Tibial nerve (tissue), 4 donors: ENCODE measurements at regions not wholly inside any gene's neighbourhood (a gene's known extent, or its start where the extent isn't known, plus 50 kb on each side); places are given as distances from the start of the nearest gene placed in this dataset.

Experiments used
- DNase-seq, 2 donors: peaks; one replicate each; pipeline ENCODE4 v3.0.0-alpha.2; 2019; ENCODE audit warnings: low spot score in 2 of 2
- H3K27ac ChIP-seq, 4 donors: fragments of 200-600 bp; sonication (generic) in 3 of 4; one replicate each; pipeline ENCODE4 v1.5.1; 2017 to 2019; ENCODE audit warnings: mild to moderate bottlenecking in 1 of 4
- H3K27me3 ChIP-seq, 2 donors: fragments of 200-600 bp; sonication (generic) in 1 of 2; one replicate each; pipeline versions ENCODE4 v1.5.1 to v1.6.0; 2017 to 2019
- H3K36me3 ChIP-seq, 3 donors: fragments of 200-600 bp; sonication (generic); one replicate each; pipeline ENCODE4 v1.5.1; 2018 to 2019
- H3K4me1 ChIP-seq, 4 donors: fragments of 200-600 bp; sonication (generic) in 3 of 4; one replicate each; pipeline ENCODE4 v1.5.1; 2017 to 2019
- H3K4me3 ChIP-seq, 4 donors: fragments of 200-600 bp; sonication (generic) in 3 of 4; one replicate each; pipeline ENCODE4 v1.5.1; 2017 to 2019; ENCODE audit warnings: mild to moderate bottlenecking in 1 of 4, moderate library complexity in 1 of 4
- H3K9me3 ChIP-seq, 4 donors: fragments of 200-600 bp; sonication (generic) in 3 of 4; one replicate each; pipeline ENCODE4 v1.5.1; 2017 to 2019
- EP300 ChIP-seq, 2 donors: sonication (generic); formaldehyde crosslinking; IDR thresholded peaks; one replicate each; pipeline ENCODE4 v1.6.1; 2017; ENCODE audit warnings: antibody characterized with exemption in 2 of 2, mild to moderate bottlenecking in 1 of 2
- POLR2A ChIP-seq, 2 donors: fragments of 450-650 bp; IDR thresholded peaks; one replicate each; pipeline ENCODE4 v1.6.1; 2017; ENCODE audit warnings: antibody characterized with exemption in 2 of 2, mild to moderate bottlenecking in 2 of 2, moderate library complexity in 2 of 2
- WGBS, 2 donors: methylation state at CpG; one replicate each; pipeline ENCODE4 v1.1.5; 2018; 5-methylcytosine and 5-hydroxymethylcytosine counted together
- TF ChIP-seq, protein P1 (sequence below), 5 experiments: fragments of 200-600 bp in 3 of 5; fragments of 450-650 bp in 2 of 5; sonication (generic) in 3 of 5; IDR thresholded peaks; one replicate each; pipeline ENCODE4 v1.5.1; 2016 to 2019; ENCODE audit warnings: antibody characterized with exemption in 5 of 5, mild to moderate bottlenecking in 3 of 5, moderate library complexity in 2 of 5

DNA sequence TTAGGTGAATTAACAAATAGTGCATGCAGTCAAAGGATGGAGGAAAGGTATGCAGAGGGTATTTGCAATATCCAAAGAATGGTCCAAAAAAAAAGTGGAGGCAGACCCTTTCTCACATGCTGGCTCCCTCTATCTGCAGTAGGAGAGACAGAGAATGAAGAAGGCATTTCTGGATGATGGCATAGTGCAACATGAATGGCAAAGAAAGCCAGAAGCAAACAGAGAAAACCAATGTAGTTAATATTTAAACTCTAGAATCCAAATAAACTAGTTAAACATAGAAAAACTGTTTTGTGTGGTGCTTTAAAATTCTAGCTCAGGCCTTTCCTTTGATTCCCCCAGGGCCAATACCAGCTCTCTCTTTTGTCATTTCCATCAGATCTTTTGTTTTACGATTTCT is 403.1 kb upstream of the WWC1 start:
- Histone ChIP-seq H3K4me3 (no peak overlapping the region), H3K4me1 (no peaks in the 10 kb centered on the region), H3K27ac (no peak overlapping the region), H3K9me3 (no peaks in the 10 kb centered on the region), H3K36me3 (no peaks in the 10 kb centered on the region), H3K27me3 (no peaks in the 10 kb centered on the region)
- TF ChIP-seq, protein P1, sequence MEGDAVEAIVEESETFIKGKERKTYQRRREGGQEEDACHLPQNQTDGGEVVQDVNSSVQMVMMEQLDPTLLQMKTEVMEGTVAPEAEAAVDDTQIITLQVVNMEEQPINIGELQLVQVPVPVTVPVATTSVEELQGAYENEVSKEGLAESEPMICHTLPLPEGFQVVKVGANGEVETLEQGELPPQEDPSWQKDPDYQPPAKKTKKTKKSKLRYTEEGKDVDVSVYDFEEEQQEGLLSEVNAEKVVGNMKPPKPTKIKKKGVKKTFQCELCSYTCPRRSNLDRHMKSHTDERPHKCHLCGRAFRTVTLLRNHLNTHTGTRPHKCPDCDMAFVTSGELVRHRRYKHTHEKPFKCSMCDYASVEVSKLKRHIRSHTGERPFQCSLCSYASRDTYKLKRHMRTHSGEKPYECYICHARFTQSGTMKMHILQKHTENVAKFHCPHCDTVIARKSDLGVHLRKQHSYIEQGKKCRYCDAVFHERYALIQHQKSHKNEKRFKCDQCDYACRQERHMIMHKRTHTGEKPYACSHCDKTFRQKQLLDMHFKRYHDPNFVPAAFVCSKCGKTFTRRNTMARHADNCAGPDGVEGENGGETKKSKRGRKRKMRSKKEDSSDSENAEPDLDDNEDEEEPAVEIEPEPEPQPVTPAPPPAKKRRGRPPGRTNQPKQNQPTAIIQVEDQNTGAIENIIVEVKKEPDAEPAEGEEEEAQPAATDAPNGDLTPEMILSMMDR (IDR thresholded peaks at IDR 0.05): no peak
- no peak for TF ChIP-seq POLR2A (IDR thresholded peaks at IDR 0.05)
- no peak for TF ChIP-seq EP300 (IDR thresholded peaks at IDR 0.05)
- no peak for DNase-seq
- WGBS, 2 donors: 47 to 67% methylated on average over 1 of the region's 1 CpG

DNA sequence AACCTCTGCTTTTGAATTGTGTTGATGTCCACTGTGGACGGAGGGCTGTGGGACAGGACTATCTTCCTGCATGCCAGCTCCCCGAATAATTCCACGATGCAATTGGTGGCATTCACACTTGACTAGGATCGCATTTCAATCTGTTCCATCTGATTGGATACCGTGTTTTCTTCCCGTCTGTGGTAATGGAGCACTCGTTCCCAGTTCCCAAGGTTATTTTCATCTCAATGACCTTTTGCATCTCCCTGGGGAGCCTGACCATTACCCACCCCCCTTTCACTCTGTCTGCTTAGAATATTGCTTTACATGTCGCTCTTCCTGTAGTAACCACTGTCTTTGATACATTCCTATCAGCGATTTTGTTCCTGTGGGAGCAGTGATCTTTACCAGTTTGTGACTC is 402.2 kb upstream of the WWC1 start:
- no peak overlapping the region for H3K4me3 ChIP-seq
- H3K9me3 ChIP-seq: no peaks in the 10 kb centered on the region
- DNase-seq: no peak
- no peak for TF ChIP-seq EP300 (IDR thresholded peaks at IDR 0.05)
- no peaks in the 10 kb centered on the region for H3K36me3 ChIP-seq
- WGBS, 2 donors: 71% methylated on average over 9 of the region's 9 CpGs
- no peak overlapping the region for H3K27ac ChIP-seq
- no peaks in the 10 kb centered on the region for H3K27me3 ChIP-seq
- H3K4me1 ChIP-seq: no peaks in the 10 kb centered on the region

DNA sequence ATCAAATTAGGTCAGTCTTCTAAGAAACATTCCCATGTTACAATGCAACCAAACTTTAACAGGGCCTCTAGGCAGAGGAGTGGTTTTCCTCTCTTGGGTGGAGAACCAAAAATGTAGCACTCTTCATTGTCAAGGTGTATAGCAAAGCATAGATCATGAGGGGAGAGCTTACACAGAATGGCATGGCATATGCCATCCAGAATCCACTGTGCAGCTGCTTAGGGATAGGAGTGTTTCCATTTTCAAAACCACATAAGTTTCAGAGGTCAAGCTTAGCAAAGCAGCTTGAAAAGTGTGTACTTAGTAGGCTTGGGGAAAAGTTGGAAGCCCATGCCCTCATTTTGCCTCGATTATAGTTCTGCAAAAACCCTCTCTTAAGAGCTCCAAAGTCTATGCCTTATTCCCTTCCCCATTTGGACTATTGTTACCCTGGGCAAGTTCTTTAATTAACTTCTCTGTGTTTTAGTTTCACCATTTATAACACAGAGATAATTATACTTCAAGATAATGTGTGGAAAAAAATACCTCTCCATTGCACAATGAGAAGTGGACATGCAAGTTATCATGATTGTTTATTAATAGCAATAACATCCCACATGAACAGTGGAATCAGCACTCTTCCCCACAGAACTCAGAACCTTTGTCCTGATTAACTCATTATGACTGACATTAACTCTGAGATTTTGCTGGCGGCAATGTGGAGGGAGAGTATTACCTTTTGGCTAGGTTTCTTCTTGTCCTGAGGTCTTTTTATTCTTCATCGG is 398.9 kb upstream of the WWC1 start:
- Histone ChIP-seq H3K9me3 (no peaks in the 10 kb centered on the region), H3K4me1 (no peaks in the 10 kb centered on the region), H3K27ac (no peak overlapping the region), H3K36me3 (no peaks in the 10 kb centered on the region), H3K27me3 (no peaks in the 10 kb centered on the region), H3K4me3 (no peak overlapping the region)
- no peak for DNase-seq
- no peak for TF ChIP-seq POLR2A (IDR thresholded peaks at IDR 0.05)
- TF ChIP-seq, protein P1 (IDR thresholded peaks at IDR 0.05): no peak
- no peak for TF ChIP-seq EP300 (IDR thresholded peaks at IDR 0.05)
- 77 to 84% methylated on average over 3 of the region's 3 CpGs for WGBS, 2 donors

DNA sequence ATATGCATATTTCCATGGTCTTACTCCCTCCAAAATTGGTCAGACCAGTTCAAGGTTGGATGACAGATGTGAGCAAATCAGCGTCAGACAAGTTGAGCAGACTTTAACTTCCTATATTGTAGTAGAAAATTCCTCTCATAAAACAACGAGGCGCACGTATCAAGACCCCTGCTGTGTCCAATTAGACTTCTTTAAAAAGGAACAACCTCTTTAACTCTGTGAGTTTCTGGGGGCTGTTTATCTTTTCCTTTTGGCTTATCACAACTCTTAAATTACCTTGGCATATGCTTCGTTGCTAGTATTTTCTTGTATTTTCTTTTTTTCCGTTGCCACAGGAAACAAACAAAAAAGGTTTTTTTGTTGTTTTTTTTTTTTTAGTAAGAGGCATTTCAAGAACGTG is 398.2 kb upstream of the WWC1 start:
- H3K27ac ChIP-seq: no peak overlapping the region
- 49 to 52% methylated on average over 7 of the region's 7 CpGs for WGBS, 2 donors
- no peaks in the 10 kb centered on the region for H3K27me3 ChIP-seq
- no peaks in the 10 kb centered on the region for H3K4me1 ChIP-seq
- TF ChIP-seq EP300 (IDR thresholded peaks at IDR 0.05): no peak
- DNase-seq: no peak
- H3K9me3 ChIP-seq: no peaks in the 10 kb centered on the region
- H3K36me3 ChIP-seq: no peaks in the 10 kb centered on the region
- H3K4me3 ChIP-seq: no peak overlapping the region

DNA sequence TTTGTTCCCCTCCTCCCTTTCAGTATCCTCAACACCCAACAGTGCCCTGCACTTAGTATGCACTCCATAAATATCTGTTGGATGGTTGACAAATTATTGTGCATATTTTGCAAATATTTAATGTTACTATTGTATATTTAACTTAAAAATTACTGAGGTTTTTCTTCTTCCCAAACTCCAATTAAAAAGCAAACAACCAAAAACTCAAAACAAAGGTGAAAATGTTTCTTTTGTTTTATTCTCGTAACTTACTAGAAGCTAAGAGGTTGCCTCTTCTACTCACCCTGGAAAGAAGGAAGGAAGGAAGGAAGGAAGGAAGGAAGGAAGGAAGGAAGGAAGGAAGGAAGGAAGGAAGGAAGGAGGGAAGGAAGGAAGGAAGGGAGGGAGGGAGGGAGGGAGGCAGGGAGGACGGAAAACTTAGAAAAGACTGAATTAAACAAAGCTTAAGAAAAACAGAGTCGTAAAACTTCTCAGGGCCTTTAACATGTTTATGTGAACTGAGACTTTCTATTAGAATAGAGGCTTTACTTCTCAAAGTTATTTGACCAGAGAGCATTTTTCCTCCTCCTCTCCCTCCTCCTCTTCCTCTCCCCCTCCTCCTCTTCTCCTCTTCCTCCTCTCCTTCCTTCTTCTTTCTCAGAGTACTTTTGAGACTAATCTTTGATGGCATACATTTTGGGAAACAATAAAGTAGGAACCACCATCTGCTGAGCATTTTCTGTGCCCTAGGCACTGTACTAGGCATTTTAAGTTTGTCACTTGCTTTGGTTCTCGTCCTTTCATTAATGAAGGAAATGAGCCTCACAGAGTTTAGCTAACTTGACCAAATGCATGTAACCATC is 396.6 kb upstream of the WWC1 start:
- no peak overlapping the region for H3K27ac ChIP-seq
- H3K27me3 ChIP-seq: no peaks in the 10 kb centered on the region
- H3K4me1 ChIP-seq: no peaks in the 10 kb centered on the region
- no peaks in the 10 kb centered on the region for H3K9me3 ChIP-seq
- no peak for DNase-seq
- WGBS, 2 donors: 70 to 71% methylated on average over 4 of the region's 4 CpGs
- TF ChIP-seq EP300 (IDR thresholded peaks at IDR 0.05) (no peak), POLR2A (IDR thresholded peaks at IDR 0.05) (no peak)
- TF ChIP-seq, protein P1 (IDR thresholded peaks at IDR 0.05): no peak
- no peaks in the 10 kb centered on the region for H3K36me3 ChIP-seq
- H3K4me3 ChIP-seq: no peak overlapping the region
